SU-DHL-6 (cell line): ENCODE measurements at regions not wholly inside any gene's neighbourhood (a gene's known extent, or its start where the extent isn't known, plus 50 kb on each side); places are given as distances from the start of the nearest gene placed in this dataset.

ENCODE experiments used
- H2AFZ ChIP-seq: fragments of 200-600 bp; sonication (generic); 2 replicates; pipeline ENCODE4 v1.6.1; 2014; ENCODE audit warnings: low read depth, mild to moderate bottlenecking, moderate library complexity, mixed read lengths, antibody characterized with exemption, low read length; ENCODE audit not compliant: severe bottlenecking
- H3F3A ChIP-seq: fragments of 200-600 bp; shearing (Covaris generic); 2 replicates; pipeline ENCODE4 v1.6.0; 2016; ENCODE audit warnings: antibody characterized with exemption, mild to moderate bottlenecking; ENCODE audit not compliant: insufficient read depth
- H3K27ac ChIP-seq: fragments of 200-600 bp; sonication (generic); 2 replicates; pipeline ENCODE4 v1.5.1; 2016; ENCODE audit warnings: low read depth, mild to moderate bottlenecking, low read length, moderate library complexity, mixed read lengths
- H3K27me3 ChIP-seq: fragments of 200-600 bp; sonication (generic), shearing (Covaris generic); 2 replicates; pipeline ENCODE4 v1.6.0; 2014; ENCODE audit warnings: mild to moderate bottlenecking, low read length
- H3K36me3 ChIP-seq: fragments of 200-600 bp; sonication (generic); 2 replicates; pipeline ENCODE4 v1.6.1; 2014; ENCODE audit warnings: mild to moderate bottlenecking, low read length, mixed read lengths
- H3K4me2 ChIP-seq: fragments of 300-600, 200-600 bp; shearing (Covaris generic), sonication (generic); 2 replicates; pipeline ENCODE4 v1.6.0; 2014; ENCODE audit warnings: low read length, low read depth, mild to moderate bottlenecking; ENCODE audit not compliant: poor library complexity, severe bottlenecking
- H3K4me3 ChIP-seq: fragments of 200-600 bp; sonication (generic); 2 replicates; pipeline ENCODE4 v1.5.1; 2014; ENCODE audit warnings: antibody characterized with exemption, low read length, mild to moderate bottlenecking, mixed read lengths; ENCODE audit not compliant: insufficient read depth, poor library complexity, severe bottlenecking
- H3K79me2 ChIP-seq: fragments of 200-600 bp; sonication (generic); 2 replicates; pipeline ENCODE4 v1.6.1; 2014; ENCODE audit warnings: mild to moderate bottlenecking, low read length, moderate library complexity; ENCODE audit not compliant: insufficient read depth
- H3K9ac ChIP-seq: fragments of 200-600 bp; sonication (generic); 2 replicates; pipeline ENCODE4 v1.7.0; 2014; ENCODE audit warnings: mild to moderate bottlenecking, low read length
- H3K9me2 ChIP-seq: fragments of 200-600 bp; sonication (generic); replicated peaks from 2 replicates; pipeline ENCODE4 v1.6.1; 2014; ENCODE audit warnings: low read length; ENCODE audit not compliant: insufficient read depth
- H3K9me3 ChIP-seq: fragments of 200-600 bp; sonication (generic); 2 replicates; pipeline ENCODE4 v1.6.1; 2014; ENCODE audit warnings: low read length, mixed read lengths; ENCODE audit not compliant: insufficient read depth
- H4K20me1 ChIP-seq: fragments of 200-600 bp; sonication (generic); 2 replicates; pipeline ENCODE4 v1.6.1; 2014; ENCODE audit warnings: low read depth, mild to moderate bottlenecking, antibody characterized with exemption, low read length, moderate library complexity, mixed read lengths
- EZH2phosphoT487 ChIP-seq: fragments of 200-600 bp; sonication (generic), shearing (Covaris generic); conservative IDR thresholded peaks from 2 replicates; pipeline ENCODE4 v1.6.1; 2018; ENCODE audit warnings: mild to moderate bottlenecking, antibody characterized with exemption, low read length, moderate library complexity, mixed read lengths
- TF ChIP-seq, protein P1 (sequence below): fragments of 200-600 bp; sonication (generic); IDR thresholded peaks from one replicate; pipeline ENCODE4 v1.5.1; 2017; ENCODE audit warnings: antibody characterized with exemption, mild to moderate bottlenecking, low read length, moderate library complexity; ENCODE audit not compliant: insufficient read depth, poor library complexity, severe bottlenecking

DNA sequence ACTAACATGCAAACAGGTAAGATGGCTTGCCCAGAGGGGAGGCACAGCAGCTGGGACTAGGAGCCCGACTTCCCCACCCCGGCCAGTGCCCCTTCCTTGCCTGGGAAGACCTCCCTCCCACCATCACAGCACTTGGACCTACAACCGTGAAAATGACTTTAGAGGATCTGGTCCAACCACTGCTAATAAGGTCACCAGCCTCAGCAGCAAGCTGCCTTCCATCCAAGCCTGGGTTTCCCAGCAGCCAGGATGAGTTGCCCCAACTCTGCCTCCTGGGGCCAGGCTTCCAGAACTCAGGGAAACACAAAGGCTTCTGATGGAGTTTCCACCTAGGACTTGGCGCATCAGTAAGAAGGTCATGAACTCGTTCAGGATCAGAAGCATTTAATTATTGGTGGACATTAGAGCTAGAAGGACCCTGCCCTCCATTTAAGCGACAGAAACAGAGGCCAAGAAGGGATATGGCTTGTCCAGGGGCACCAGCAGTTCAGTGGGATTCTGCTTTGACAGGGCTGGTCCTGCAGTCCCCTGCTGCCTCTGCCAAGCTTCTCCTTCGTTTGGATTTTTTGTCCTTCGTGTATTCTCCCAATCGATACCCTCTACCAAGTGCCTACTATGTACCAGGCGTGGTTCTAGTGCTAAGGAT, 403.0 kb upstream of the ID2 start:
- Histone ChIP-seq H2AFZ (no peak overlapping the region), H3K9ac (no peak overlapping the region), H3K27me3 (no peaks in the 10 kb centered on the region; the same call in 1 of the 2 replicates), H3K36me3 (no peaks in the 10 kb centered on the region), H3K27ac (no peak overlapping the region), H3F3A (no peaks in the 10 kb centered on the region), H3K9me2 (no peaks in the 10 kb centered on the region), H3K9me3 (no peaks in the 10 kb centered on the region; the same call in 1 of the 2 replicates), H3K4me2 (peak overlapping the region; percentile 45), H3K79me2 (no peaks in the 10 kb centered on the region), H3K4me3 (no peak overlapping the region), H4K20me1 (no peaks in the 10 kb centered on the region)
- TF ChIP-seq EZH2phosphoT487: no peak
- TF ChIP-seq, protein P1, sequence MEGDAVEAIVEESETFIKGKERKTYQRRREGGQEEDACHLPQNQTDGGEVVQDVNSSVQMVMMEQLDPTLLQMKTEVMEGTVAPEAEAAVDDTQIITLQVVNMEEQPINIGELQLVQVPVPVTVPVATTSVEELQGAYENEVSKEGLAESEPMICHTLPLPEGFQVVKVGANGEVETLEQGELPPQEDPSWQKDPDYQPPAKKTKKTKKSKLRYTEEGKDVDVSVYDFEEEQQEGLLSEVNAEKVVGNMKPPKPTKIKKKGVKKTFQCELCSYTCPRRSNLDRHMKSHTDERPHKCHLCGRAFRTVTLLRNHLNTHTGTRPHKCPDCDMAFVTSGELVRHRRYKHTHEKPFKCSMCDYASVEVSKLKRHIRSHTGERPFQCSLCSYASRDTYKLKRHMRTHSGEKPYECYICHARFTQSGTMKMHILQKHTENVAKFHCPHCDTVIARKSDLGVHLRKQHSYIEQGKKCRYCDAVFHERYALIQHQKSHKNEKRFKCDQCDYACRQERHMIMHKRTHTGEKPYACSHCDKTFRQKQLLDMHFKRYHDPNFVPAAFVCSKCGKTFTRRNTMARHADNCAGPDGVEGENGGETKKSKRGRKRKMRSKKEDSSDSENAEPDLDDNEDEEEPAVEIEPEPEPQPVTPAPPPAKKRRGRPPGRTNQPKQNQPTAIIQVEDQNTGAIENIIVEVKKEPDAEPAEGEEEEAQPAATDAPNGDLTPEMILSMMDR: no peak

DNA sequence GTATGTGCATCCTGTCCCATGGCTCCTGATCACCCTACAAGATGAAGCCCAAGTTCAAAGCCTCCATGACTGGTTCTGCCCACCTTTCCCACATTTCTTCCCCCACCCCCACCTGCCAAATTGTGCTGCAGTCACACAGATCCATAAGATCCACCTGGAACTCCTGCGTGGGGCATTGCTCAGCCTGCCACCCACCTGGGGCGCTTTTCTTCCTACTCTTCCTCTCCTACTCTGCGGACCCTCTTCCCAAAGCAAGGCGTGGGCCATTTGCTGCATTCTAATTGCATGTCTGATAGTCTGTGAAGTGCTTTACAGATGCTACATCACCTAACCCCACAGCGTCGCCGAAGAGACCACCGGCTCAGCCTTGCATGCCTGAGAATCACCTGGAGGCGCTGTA, 402.4 kb upstream of the ID2 start:
- no peak overlapping the region for H3K9ac ChIP-seq
- no peaks in the 10 kb centered on the region for H3K9me2 ChIP-seq
- no peaks in the 10 kb centered on the region for H3K79me2 ChIP-seq
- H3K27me3 ChIP-seq: no peaks in the 10 kb centered on the region; the same call in 1 of the 2 replicates
- no peak overlapping the region for H3K4me2 ChIP-seq
- H2AFZ ChIP-seq: no peak overlapping the region
- no peaks in the 10 kb centered on the region for H3F3A ChIP-seq
- no peak for TF ChIP-seq EZH2phosphoT487
- TF ChIP-seq, protein P1: no peak
- no peak overlapping the region for H3K4me3 ChIP-seq
- no peak overlapping the region for H3K27ac ChIP-seq
- H3K9me3 ChIP-seq: no peaks in the 10 kb centered on the region; the same call in 1 of the 2 replicates
- H4K20me1 ChIP-seq: no peaks in the 10 kb centered on the region
- no peaks in the 10 kb centered on the region for H3K36me3 ChIP-seq

DNA sequence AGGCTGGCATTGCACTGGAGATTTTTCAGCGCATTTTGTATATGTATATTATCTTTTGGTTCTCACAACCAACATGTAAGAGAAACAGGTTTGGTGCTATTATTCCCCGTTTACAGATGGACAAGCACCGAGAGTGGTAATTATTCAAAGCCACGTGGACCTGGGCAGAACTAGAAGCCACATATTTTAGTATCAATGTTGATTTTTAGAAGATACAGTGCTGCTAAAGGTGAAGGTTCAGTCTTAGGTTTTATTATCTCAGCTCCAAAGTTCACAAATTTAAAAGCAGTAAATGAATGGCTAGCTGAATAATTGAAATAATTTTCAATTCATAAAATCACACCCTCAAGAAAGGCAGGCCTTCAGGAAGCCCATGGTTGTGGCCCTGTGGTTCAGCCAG, 400.6 kb upstream of the ID2 start:
- TF ChIP-seq, protein P1: no peak
- TF ChIP-seq EZH2phosphoT487: no peak
- H3F3A ChIP-seq: no peaks in the 10 kb centered on the region
- no peaks in the 10 kb centered on the region; the same call in 1 of the 2 replicates for H3K9me3 ChIP-seq
- H3K9ac ChIP-seq: no peak overlapping the region
- no peaks in the 10 kb centered on the region; the same call in 1 of the 2 replicates for H3K27me3 ChIP-seq
- H4K20me1 ChIP-seq: no peaks in the 10 kb centered on the region
- H3K9me2 ChIP-seq: no peaks in the 10 kb centered on the region
- H3K79me2 ChIP-seq: no peaks in the 10 kb centered on the region
- H3K27ac ChIP-seq: no peak overlapping the region
- H3K36me3 ChIP-seq: no peaks in the 10 kb centered on the region
- H3K4me3 ChIP-seq: no peak overlapping the region
- no peak overlapping the region for H2AFZ ChIP-seq
- no peak overlapping the region for H3K4me2 ChIP-seq
